ENCODE measurements at regions not wholly inside any gene's neighbourhood (a gene's known extent, or its start where the extent isn't known, plus 50 kb on each side); places are given as distances from the start of the nearest gene placed in this dataset.

GRCh38 chr5:10173716-10174115 lies 76.0 kb downstream of the ATPSCKMT start:
- Mint-ChIP-seq H3K27me3 (ENCODE audit: insufficient read depth, unreplicated experiment) (peaks cover 4% of the 10 kb centered on the region), H3K9me3 (ENCODE audit: unreplicated experiment) (peaks cover 3% of the 10 kb centered on the region), H3K4me1 (ENCODE audit: insufficient read depth, unreplicated experiment) (no peaks in the 10 kb centered on the region), H3K36me3 (ENCODE audit: insufficient read depth, unreplicated experiment) (no peaks in the 10 kb centered on the region), H3K27ac (ENCODE audit: low read depth, unreplicated experiment) (no peak overlapping the region), H3K4me3 (ENCODE audit: unreplicated experiment) (no peak overlapping the region)
- ChIA-PET CTCF (no interaction called here), POLR2A (no interaction called here)
- intact Hi-C loops (cut with micrococcal nuclease) = no loop called here
- no TSS peak for BruUV-seq (replicated peaks)
- DNase-seq (ENCODE audit: unreplicated experiment) = no peak
- no peak for TF ChIP-seq CTCF (IDR thresholded peaks at IDR 0.05; ENCODE audit: unreplicated experiment)

- intact Hi-C loops (cut with micrococcal nuclease) = no loop called here
- no peak overlapping the region for H3K27ac Mint-ChIP-seq (ENCODE audit: low read depth, unreplicated experiment)
- no peak overlapping the region for H3K4me3 Mint-ChIP-seq (ENCODE audit: unreplicated experiment)
- POLR2A ChIA-PET = no interaction called here
- no peak for TF ChIP-seq CTCF (IDR thresholded peaks at IDR 0.05; ENCODE audit: unreplicated experiment)
- BruUV-seq (replicated peaks) = no TSS peak
- H3K27me3 Mint-ChIP-seq (ENCODE audit: insufficient read depth, unreplicated experiment) = no peaks in the 10 kb centered on the region
- no peaks in the 10 kb centered on the region for H3K9me3 Mint-ChIP-seq (ENCODE audit: unreplicated experiment)
- no peaks in the 10 kb centered on the region for H3K36me3 Mint-ChIP-seq (ENCODE audit: insufficient read depth, unreplicated experiment)
- CTCF ChIA-PET = no interaction called here
- H3K4me1 Mint-ChIP-seq (ENCODE audit: insufficient read depth, unreplicated experiment) = no peaks in the 10 kb centered on the region
- DNase-seq (ENCODE audit: unreplicated experiment) = no peak
Measured at GRCh38 chr5:10172247-10172646, 77.4 kb downstream of the ATPSCKMT start.

- intact Hi-C loops (cut with micrococcal nuclease) = no loop called here
- Mint-ChIP-seq H3K9me3 (ENCODE audit: unreplicated experiment) (peaks cover 9% of the 10 kb centered on the region), H3K4me1 (ENCODE audit: insufficient read depth, unreplicated experiment) (no peaks in the 10 kb centered on the region), H3K27ac (ENCODE audit: low read depth, unreplicated experiment) (no peak overlapping the region), H3K36me3 (ENCODE audit: insufficient read depth, unreplicated experiment) (no peaks in the 10 kb centered on the region), H3K4me3 (ENCODE audit: unreplicated experiment) (no peak overlapping the region), H3K27me3 (ENCODE audit: insufficient read depth, unreplicated experiment) (no peaks in the 10 kb centered on the region)
- TF ChIP-seq CTCF (IDR thresholded peaks at IDR 0.05; ENCODE audit: unreplicated experiment) = no peak
- POLR2A ChIA-PET = no interaction called here
- CTCF ChIA-PET = no interaction called here
- no peak for DNase-seq (ENCODE audit: unreplicated experiment)
- no TSS peak for BruUV-seq (replicated peaks)
Measured at GRCh38 chr5:10169359-10169758, 80.3 kb downstream of the ATPSCKMT start.

GRCh38 chr5:10168254-10168653 lies 81.4 kb downstream of the ATPSCKMT start:
- no peaks in the 10 kb centered on the region for H3K27me3 Mint-ChIP-seq (ENCODE audit: insufficient read depth, unreplicated experiment)
- CTCF ChIA-PET = no interaction called here
- no peak overlapping the region for H3K4me3 Mint-ChIP-seq (ENCODE audit: unreplicated experiment)
- BruUV-seq (replicated peaks) = no TSS peak
- no peaks in the 10 kb centered on the region for H3K36me3 Mint-ChIP-seq (ENCODE audit: insufficient read depth, unreplicated experiment)
- no peak for DNase-seq (ENCODE audit: unreplicated experiment)
- no peak overlapping the region for H3K27ac Mint-ChIP-seq (ENCODE audit: low read depth, unreplicated experiment)
- H3K4me1 Mint-ChIP-seq (ENCODE audit: insufficient read depth, unreplicated experiment) = no peaks in the 10 kb centered on the region
- peaks cover 9% of the 10 kb centered on the region for H3K9me3 Mint-ChIP-seq (ENCODE audit: unreplicated experiment)
- POLR2A ChIA-PET = no interaction called here
- intact Hi-C loops (cut with micrococcal nuclease) = no loop called here
- TF ChIP-seq CTCF (IDR thresholded peaks at IDR 0.05; ENCODE audit: unreplicated experiment) = no peak

All from MCF 10A (cell line).